RWPE2 (cell line): ENCODE measurements at regions not wholly inside any gene's neighbourhood (a gene's known extent, or its start where the extent isn't known, plus 50 kb on each side); places are given as distances from the start of the nearest gene placed in this dataset.

Experiments used
- ATAC-seq: fragments of 200-7000 bp; cut with Tn5 transposase; 3 replicates; pipeline ENCODE4 v1.9.1; 2021; ENCODE audit warnings: low read depth
- DNase-seq: peaks from one replicate; pipeline ENCODE4 v3.0.0-alpha.2; 2020; ENCODE audit warnings: low spot score
- H3K27ac ChIP-seq: fragments of 450-650 bp; 2 replicates; pipeline ENCODE4 v1.5.1; 2017; ENCODE audit warnings: mild to moderate bottlenecking; ENCODE audit not compliant: poor library complexity, severe bottlenecking
- H3K27me3 ChIP-seq: fragments of 250-450 bp; sonication (Bioruptor Pico); 2 replicates; pipeline ENCODE4 v1.5.1; 2021; ENCODE audit warnings: mild to moderate bottlenecking, moderate library complexity; ENCODE audit not compliant: insufficient read depth, poor library complexity, severe bottlenecking
- H3K36me3 ChIP-seq: fragments of 250-450 bp; sonication (Bioruptor Pico); 2 replicates; pipeline ENCODE4 v1.5.1; 2020; ENCODE audit warnings: low read depth, mild to moderate bottlenecking, moderate library complexity
- H3K4me1 ChIP-seq: fragments of 250-450 bp; sonication (Bioruptor Pico); 2 replicates; pipeline ENCODE4 v1.5.1; 2021; ENCODE audit warnings: mild to moderate bottlenecking, moderate library complexity; ENCODE audit not compliant: insufficient read depth, poor library complexity, severe bottlenecking
- H3K4me3 ChIP-seq: fragments of 250-450 bp; sonication (Bioruptor Pico); 2 replicates; pipeline ENCODE4 v1.5.1; 2021; ENCODE audit warnings: mild to moderate bottlenecking, moderate library complexity; ENCODE audit not compliant: severe bottlenecking
- H3K9me3 ChIP-seq: fragments of 250-450 bp; sonication (Bioruptor Pico); 2 replicates; pipeline ENCODE4 v1.5.1; 2021; ENCODE audit warnings: mild to moderate bottlenecking, moderate library complexity; ENCODE audit not compliant: severe bottlenecking
- CTCF ChIP-seq: fragments of 450-650 bp; IDR thresholded peaks from one replicate; pipeline ENCODE4 v1.5.1; 2017; ENCODE audit warnings: mild to moderate bottlenecking, moderate library complexity; ENCODE audit not compliant: poor library complexity, severe bottlenecking

DNA sequence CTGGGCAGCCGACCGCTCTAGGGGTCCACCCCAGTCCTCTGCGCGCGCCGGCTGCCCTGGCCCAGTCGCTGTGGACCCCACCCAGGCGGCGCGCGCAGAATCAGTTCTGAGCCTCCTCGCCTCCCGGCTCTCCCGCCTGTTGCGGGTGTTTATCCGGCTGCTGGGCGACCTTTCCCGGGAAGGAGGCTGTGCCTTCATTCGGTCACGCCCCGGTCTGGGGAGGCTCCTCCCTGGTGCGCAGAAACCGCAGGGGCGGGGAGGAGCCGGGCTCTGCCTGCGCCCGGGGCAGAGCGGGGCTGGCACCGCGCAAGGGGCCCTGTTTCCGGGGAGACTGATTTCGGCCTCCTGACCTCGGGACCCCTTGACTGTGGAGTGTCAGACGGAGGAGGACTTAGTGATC, 80.8 kb upstream of the EYS start:
- TF ChIP-seq CTCF, result no peak
- Histone ChIP-seq H3K27me3 (no peaks in the 10 kb centered on the region), H3K27ac (no peak overlapping the region), H3K4me1 (no peaks in the 10 kb centered on the region), H3K9me3 (no peaks in the 10 kb centered on the region), H3K36me3 (no peaks in the 10 kb centered on the region), H3K4me3 (no peak overlapping the region)
- ATAC-seq (no peak), DNase-seq (no peak)

DNA sequence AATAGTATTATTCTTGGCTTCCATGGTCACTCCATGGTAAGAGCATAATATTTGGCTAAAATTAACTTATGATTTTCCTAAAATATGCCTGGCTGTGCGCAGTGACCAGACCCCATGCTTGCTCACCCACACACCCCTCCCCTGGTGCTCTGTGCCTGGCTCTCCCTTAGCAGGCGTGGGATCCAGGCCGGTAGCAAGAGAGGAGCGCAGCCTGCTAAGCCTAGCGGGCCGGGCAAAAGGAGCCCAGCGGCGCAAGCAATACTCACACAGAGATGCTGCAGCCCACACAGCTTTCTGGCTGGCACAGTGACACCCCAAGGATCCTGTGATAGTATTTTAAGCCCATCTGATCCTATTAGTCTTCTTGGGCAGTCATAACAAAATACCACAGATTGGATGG, 79.8 kb upstream of the EYS start:
- TF ChIP-seq CTCF, result no peak
- Histone ChIP-seq H3K9me3 (no peaks in the 10 kb centered on the region), H3K36me3 (no peaks in the 10 kb centered on the region), H3K27me3 (no peaks in the 10 kb centered on the region), H3K27ac (no peak overlapping the region), H3K4me1 (no peaks in the 10 kb centered on the region), H3K4me3 (no peak overlapping the region)
- ATAC-seq, result no peak
- no peak for DNase-seq

- Histone ChIP-seq H3K36me3 (no peaks in the 10 kb centered on the region), H3K4me1 (no peaks in the 10 kb centered on the region), H3K4me3 (no peak overlapping the region), H3K27me3 (no peaks in the 10 kb centered on the region), H3K27ac (no peak overlapping the region), H3K9me3 (no peaks in the 10 kb centered on the region)
- ATAC-seq, result no peak
- no peak for TF ChIP-seq CTCF
- DNase-seq, result no peak
These were observed 73.7 kb upstream of the EYS start for GRCh38 chr6:65780691-65781090.

DNA sequence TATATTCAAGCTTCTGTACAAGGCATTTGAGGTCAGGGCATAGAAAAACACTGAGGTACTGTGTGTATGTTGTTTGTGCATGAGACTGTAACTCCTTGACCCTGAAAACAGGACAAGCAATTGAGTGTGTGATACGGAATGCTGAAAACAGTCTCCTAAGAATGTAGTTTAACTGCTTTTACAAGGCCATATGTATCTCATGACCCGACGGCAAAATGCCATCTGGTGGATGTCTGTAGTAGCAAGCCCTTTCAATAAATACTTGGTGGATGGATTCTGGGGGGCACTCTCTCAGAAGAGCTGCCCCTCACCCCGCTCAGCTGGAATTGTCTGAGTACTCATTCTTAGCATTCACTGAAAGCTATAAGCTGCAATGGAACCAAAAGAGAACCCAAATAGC, 69.3 kb upstream of the EYS start:
- peak; percentile 35; the same call in 1 of the 3 replicates for ATAC-seq
- H3K9me3 ChIP-seq, result no peaks in the 10 kb centered on the region
- H3K4me3 ChIP-seq, result no peak overlapping the region
- no peaks in the 10 kb centered on the region for H3K4me1 ChIP-seq
- H3K36me3 ChIP-seq, result no peaks in the 10 kb centered on the region
- H3K27ac ChIP-seq, result no peak overlapping the region
- DNase-seq, result no peak
- TF ChIP-seq CTCF, result peak; percentile 14
- H3K27me3 ChIP-seq, result no peaks in the 10 kb centered on the region

GRCh38 chr6:65771946-65772345, 64.9 kb upstream of the EYS start:
- DNase-seq, result no peak
- H3K27me3 ChIP-seq, result no peaks in the 10 kb centered on the region

More at GRCh38 chr6:65771946-65772345, 64.9 kb upstream of the EYS start:
- no peak for ATAC-seq
- TF ChIP-seq CTCF, result no peak
- H3K36me3 ChIP-seq, result no peaks in the 10 kb centered on the region
- no peak overlapping the region for H3K4me3 ChIP-seq
- H3K4me1 ChIP-seq, result no peaks in the 10 kb centered on the region
- no peak overlapping the region for H3K27ac ChIP-seq
- no peaks in the 10 kb centered on the region for H3K9me3 ChIP-seq
